GM21381 (cell line): ENCODE measurements at regions not wholly inside any gene's neighbourhood (a gene's known extent, or its start where the extent isn't known, plus 50 kb on each side); places are given as distances from the start of the nearest gene placed in this dataset.

Experiments used
- ATAC-seq: cut with Tn5 transposase; IDR thresholded peaks from one replicate; pipeline ENCODE4 v1.9.1; 2021; ENCODE audit warnings: mild to moderate bottlenecking, moderate library complexity; ENCODE audit not compliant: unreplicated experiment

GRCh38 chr18:25875551-25876240 is 214.7 kb downstream of the SS18 start:
- no peak for ATAC-seq

- ATAC-seq: no peak
Observed at GRCh38 chr18:25873833-25874232, 216.6 kb downstream of the SS18 start.

DNA sequence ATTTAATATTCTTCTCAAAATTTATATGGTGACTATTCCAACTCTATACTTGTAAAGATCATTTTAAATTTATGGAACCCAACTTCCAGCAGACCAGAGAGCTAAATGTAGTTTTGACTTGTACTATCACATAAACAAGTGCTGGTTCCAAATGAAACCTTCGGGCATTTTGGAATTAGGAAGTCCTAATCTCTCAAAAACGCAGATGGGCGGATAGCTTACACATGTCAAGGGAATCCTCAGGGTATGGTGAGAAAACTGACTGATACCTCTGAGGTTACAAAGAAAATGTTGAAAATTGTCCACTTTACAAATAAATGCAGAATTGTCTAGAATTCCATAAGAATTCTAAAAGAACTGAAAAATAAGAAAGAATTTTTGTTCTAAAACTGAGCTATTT is 224.1 kb downstream of the SS18 start:
- ATAC-seq: no peak

DNA sequence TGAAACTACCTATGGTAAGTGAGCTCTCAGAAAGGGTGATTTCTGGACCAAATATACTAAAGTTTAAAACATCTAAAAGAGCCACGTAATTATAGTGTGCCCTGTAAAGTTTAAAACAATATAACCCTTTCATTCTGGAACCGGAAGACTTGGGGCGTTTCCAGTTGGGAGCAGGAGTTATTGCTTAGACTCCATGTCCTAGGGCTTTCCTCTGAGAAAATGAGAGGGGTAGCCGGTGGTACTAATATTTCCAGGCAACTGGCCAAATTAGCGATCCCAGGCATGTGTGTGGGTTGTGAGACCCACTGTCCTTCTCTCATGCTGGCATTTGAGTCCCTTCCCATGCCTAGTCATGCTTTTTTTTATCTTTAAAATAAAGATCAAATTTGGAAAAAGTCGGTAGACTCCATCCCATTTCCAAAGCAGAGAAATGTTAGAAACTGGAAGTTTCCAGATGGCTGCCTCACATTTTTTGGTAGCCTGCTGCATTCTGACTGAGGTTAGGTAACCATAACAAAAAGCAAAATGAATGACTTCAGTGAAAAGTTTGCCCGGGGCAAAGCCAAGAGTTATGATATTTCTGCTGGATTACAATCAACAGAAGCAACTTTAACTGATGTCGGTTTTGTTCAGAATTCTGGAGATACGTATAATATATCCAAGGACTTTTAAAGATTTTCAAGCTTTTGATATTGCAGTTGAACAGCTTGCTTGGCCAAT is 227.4 kb downstream of the SS18 start:
- ATAC-seq: no peak

GRCh38 chr18:25853691-25854433 is 236.6 kb downstream of the SS18 start:
- no peak for ATAC-seq

DNA sequence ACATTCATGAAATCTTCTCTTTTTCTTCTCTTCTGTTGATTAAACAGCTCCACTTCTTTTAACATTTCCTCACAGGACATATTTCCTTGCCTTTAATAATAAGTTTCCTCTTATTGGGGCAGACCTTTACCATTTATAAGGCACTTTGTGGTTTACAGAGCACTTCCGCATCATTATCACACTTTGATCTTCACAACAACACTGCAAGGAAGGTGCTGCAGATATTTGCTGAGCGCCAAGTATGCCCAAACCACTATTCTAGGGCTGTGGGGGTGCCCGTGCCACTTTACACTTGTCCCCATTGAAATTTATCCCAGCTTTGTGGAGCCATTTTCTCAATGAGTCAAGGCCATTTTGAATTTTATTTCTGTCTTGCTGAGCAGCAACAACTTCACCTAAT is 246.6 kb downstream of the SS18 start:
- no peak for ATAC-seq

DNA sequence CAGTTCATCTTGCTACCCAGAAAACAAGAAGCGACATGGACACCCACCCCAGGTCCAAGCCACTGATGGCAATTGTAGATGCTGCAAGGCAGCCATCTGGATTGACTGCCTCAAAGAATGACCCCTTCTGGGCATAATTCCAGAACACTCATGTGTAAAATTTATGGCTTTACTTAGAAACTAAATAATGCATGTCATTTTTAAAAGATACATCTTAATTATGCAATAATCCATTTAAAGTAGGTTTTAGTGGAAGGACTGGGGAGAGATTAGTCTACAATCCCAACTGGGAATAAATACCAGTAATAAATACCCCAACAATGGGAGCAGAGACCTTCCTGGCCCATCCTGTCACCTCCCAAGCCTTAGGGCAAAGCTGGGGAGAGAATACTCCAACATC is 247.7 kb downstream of the SS18 start:
- ATAC-seq: no peak

DNA sequence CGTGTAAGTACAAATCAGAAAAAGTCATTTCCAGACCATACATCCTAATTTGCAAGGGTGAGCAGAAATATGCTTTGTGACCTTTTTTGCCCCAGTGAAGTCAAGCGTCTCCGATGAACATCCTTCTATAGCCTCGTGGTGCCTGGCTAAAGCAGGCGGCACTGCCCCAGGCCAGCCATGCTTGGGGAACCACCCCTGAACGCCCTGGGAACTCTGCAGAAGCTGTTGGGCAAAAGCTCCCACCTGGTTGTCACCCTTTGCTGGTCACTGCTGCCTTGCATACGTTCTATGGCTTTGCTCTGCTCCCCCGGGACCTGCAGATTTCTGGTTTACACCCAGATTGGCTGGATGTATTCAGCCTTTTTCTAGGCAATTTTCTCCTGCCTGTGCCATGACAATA is 256.4 kb downstream of the SS18 start:
- ATAC-seq: no peak

DNA sequence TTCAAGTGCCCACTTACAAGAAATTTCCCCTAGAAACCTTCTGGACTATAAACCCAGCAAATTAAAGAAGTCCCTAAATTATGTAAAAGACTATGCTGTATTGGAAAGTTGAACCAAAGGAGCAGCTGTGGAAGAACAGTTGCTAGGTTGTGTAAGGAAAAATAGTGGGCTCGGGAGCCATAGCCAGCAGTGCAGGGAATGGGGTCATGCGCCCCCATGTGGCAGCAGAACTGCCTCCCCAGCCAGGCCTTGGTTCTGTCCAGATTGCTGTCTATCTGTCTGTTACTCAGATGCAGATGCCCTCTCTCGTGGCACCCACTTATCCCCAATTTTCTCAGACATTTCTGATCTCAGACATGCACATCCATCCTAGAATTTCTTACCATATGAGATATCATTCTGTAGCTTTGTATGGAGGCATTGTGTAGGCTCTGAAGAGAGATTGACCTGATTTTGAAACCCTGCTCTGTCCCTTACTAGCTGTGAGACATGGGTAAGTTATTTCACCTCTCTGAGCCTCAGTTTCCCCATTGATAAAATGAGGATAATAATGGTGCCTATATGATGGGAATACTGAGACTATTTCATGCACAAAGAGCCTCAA is 258.3 kb downstream of the SS18 start:
- peak; percentile 78 for ATAC-seq

- ATAC-seq: no peak
Observed at GRCh38 chr18:25831301-25831701, 259.1 kb downstream of the SS18 start.

DNA sequence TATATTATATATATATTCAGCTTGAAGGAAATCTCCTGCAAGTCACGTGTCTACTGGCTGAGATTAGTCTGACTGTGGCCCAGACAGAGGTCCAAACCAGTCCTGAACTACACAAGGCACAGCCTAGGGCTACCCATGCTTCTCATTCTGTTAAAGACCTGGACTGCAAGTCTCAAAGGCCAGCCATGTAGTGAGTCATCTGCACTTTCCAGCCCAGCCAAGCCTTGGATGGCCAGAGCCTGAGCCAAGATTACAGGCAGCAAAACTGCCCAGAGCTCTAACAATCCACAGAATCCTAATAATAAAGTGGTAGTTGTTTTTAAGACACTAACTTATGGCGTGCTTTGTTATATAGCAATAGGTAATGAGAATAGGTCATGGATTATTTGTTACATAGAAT is 259.6 kb downstream of the SS18 start:
- ATAC-seq: no peak

- no peak for ATAC-seq
Observed at GRCh38 chr18:25827961-25828561, 262.4 kb downstream of the SS18 start.

DNA sequence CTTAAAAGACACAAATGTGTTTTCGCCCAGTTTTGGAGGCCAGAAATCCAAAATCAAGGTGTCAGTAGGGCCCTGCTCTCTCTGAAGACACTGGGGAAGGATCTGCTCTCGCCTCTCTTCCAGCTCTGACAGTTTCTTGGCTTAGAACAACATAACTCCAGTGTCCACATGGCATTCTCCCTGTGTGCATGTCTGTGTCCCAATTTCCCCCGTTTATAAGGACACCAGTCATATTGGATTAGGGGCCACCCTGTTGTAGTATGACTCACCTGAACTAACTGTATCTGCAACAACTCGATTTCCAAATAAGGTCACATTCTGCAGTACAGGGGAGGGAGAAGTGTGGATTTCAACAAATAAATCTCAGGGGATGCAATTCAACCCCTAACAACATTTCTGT is 263.2 kb downstream of the SS18 start:
- ATAC-seq: no peak

- ATAC-seq: no peak
Observed at GRCh38 chr18:25826823-25827222, 263.6 kb downstream of the SS18 start.

DNA sequence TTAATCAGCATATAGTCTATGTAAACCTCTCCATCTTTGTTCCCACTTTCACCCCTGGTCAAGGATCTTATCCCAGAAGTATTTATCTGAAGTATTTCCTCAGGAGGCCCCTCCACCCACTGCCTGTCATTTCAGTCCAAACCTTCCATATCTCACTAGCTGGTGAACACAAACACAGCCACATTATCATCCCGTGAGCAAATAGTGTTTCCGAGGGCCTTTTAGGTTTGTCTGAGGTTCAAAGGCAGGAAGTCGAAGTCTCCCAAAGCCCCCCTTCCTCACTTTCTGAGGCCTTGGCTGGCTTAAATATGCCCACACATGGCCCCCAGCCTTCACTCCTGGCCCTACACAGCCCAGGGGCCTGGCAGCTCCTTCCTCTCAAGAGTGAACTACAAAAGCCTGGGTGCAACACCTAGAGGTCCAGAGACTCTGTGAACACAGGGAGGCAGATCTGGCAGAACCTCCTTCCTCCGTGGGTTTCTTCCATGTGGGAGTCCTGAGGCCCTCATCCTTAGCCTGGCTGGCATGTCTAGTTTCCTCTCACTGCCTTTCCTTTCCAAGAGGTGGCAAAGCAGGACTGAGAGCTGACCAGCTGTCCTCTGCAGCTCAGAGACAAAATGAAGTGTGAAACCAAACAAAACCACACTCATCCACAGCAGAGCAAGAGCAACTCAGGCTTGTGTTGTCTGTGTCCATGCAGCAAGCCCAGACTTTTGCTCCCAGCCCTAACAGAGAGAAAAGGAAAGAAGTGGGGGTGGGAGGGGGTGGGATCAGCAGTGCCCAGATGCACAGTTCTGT is 264.2 kb downstream of the SS18 start:
- ATAC-seq: no peak

- no peak for ATAC-seq
Observed at GRCh38 chr18:25825056-25825455, 265.4 kb downstream of the SS18 start.

DNA sequence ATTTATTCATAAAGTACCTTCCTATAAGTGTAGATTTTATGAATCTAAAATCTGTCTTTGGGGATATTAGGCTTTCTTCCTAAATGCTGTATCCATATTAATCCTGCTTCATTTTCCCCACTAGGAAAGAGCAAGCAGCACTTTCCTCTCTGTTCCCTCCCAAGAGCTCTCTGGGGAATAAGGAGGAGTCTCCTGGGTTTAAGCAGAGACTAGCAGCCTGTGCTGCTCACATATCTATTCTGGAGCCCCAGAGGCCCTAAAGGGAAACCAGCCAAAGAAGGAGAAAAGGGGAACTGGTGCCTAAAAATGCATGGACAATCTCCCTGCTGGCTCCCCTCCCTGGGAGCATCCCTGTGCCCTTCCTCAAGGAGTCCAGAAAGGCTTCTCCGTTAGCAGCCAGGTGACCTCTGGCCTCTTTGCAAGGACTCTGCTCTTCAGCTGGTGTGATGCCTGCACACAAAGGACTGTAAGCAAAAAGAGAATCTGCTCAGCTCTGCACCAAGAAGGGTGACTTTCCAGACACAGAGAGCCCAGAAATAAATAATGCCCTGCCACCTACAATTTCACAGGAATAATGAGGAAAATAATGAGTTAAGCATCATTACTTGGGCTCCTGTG is 270.6 kb downstream of the SS18 start:
- ATAC-seq: no peak

GRCh38 chr18:25818505-25818904 is 271.9 kb downstream of the SS18 start:
- no peak for ATAC-seq

DNA sequence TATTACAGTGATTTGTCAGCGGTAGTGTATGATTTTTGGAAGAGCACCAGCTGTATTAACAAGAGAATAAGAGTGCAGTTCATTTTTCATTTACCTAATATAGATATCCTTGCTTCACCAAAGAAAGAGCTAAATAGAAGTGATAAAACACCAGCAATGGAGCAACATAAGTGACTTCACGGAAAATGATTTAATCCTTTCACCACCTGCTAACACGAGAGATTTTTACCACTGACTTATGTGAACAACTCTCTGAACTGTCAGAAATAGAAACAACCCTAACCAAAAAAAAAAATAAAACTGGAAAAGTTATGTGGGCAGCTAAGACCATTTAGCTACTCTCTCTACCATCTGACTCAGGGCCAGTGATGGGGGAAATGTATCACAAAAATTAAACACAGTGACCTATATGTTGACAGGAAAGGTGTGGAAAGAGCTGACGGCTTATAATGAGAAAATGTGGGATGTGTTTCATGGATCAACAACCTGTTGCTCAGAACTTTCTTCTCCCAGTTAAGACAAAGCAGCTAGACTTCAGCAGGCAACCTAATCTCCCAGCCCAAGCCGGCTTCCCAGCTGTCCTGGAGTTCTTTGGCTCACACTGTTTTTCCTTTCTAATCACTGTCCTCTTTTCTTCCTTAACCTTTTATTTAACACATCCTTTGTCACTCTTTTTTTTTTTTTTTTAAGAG is 272.7 kb downstream of the SS18 start:
- no peak for ATAC-seq
